GM18526 (cell line): ENCODE measurements at regions not wholly inside any gene's neighbourhood (a gene's known extent, or its start where the extent isn't known, plus 50 kb on each side); places are given as distances from the start of the nearest gene placed in this dataset.

Source experiments
- POLR2A ChIP-seq: IDR thresholded peaks from 3 replicates; pipeline ENCODE4 v1.6.1; 2011; ENCODE audit not compliant: insufficient read length; ENCODE audit errors: extremely low read depth

DNA sequence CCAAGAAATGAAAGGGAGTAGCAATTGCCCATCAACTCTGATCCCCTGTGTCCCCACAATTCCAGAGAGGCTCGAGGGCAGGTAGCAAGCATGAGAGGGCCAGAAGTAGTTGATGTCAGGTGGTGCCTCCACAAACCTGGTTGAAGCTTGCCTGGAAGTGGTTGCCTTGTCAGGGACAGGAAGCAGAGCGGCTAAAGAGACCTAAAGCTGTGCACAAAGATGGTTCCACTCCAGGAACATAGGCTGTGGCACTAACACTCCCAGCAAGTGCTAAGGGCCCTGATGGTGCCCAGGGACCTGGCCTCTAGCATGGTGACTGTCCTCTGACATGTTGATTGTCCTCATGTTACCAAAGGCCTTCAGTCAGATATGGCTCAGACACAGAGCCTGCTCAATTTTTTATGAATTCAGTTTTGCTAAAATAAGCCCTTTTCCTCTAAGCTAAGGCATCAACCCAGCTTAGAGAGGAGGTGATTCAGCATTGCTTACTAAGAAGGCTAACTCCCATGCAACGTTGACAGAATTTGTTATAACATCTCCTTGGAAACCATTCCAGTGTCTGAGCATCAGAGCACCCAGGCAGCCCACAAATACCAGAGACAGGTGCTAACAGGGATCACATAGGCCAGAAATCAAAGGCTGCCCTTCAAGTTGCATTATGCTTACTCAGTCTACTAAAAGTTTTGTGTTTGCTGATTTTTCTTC, 196.3 kb upstream of the ARHGAP20 start:
- no peak for TF ChIP-seq POLR2A

- TF ChIP-seq POLR2A = no peak
These were observed 195.4 kb upstream of the ARHGAP20 start for GRCh38 chr11:110907629-110908028.

- TF ChIP-seq POLR2A = no peak
These were observed 191.6 kb upstream of the ARHGAP20 start for GRCh38 chr11:110903830-110904229.

DNA sequence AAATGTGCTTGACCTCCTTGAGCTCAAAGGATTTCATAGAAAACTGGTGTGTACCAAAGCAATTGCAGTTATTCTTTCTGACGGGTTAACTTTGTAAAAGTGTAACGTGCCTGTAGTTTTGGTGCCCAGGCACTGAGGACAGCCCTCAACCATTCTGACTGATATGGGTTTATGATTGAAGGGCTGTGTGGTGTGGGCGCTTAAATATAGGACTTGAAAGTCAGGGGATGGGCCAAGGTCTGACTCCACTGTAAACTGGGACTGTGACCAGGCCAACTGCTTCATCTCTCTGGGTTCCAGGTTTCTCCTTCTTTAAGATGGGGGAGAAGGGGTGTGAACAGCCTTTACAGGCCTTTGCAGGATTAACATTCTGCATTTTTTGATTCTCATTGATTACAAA, 191.1 kb upstream of the ARHGAP20 start:
- TF ChIP-seq POLR2A = no peak

- no peak for TF ChIP-seq POLR2A
These were observed 189.2 kb upstream of the ARHGAP20 start for GRCh38 chr11:110901441-110901840.

GRCh38 chr11:110900426-110900825, 188.2 kb upstream of the ARHGAP20 start:
- TF ChIP-seq POLR2A = no peak

- no peak for TF ChIP-seq POLR2A
These were observed 184.8 kb upstream of the ARHGAP20 start for GRCh38 chr11:110897035-110897434.

- TF ChIP-seq POLR2A = no peak
These were observed 184.1 kb upstream of the ARHGAP20 start for GRCh38 chr11:110896358-110896757.

GRCh38 chr11:110894224-110894623, 182.0 kb upstream of the ARHGAP20 start:
- no peak for TF ChIP-seq POLR2A

- TF ChIP-seq POLR2A = no peak
These were observed 180.6 kb upstream of the ARHGAP20 start for GRCh38 chr11:110892741-110893285.

GRCh38 chr11:110891411-110891810, 179.2 kb upstream of the ARHGAP20 start:
- TF ChIP-seq POLR2A = no peak

- no peak for TF ChIP-seq POLR2A
These were observed 178.8 kb upstream of the ARHGAP20 start for GRCh38 chr11:110890995-110891394.

- TF ChIP-seq POLR2A = no peak
These were observed 174.2 kb upstream of the ARHGAP20 start for GRCh38 chr11:110886288-110886970.

GRCh38 chr11:110883256-110883655, 171.0 kb upstream of the ARHGAP20 start:
- no peak for TF ChIP-seq POLR2A

- TF ChIP-seq POLR2A = no peak
These were observed 166.3 kb upstream of the ARHGAP20 start for GRCh38 chr11:110878513-110878912.

DNA sequence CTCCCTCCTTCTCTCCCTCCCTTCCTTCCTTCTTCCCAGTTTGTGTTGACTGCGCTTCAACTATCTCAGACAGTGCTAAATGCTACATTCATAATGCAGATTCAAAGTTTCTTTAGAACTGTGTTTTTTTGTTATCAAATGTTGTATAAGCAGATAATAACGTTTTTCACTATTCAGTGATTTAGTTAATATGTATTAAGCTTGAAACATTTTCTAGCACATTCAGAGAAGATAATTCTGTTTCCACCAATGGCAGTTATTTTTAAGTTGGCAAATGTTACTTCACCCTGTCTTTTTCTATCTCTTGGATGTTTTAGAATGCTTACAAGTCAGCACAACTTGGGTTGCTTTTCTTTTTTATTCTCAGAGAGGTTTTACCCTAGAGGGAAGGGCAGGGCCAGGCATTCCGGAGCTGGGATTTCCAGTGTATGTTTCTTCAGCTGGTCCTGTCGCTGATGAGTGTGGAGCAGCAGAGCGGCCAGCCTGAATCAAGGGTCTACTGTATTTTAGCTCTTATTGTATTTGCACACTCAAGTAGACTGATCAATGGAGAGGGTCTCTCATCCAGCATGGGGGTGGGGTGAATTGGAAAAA, 162.3 kb upstream of the ARHGAP20 start:
- TF ChIP-seq POLR2A = no peak
